IPS-15b (cell line): ENCODE measurements at regions not wholly inside any gene's neighbourhood (a gene's known extent, or its start where the extent isn't known, plus 50 kb on each side); places are given as distances from the start of the nearest gene placed in this dataset.

Source experiments
- H3K27me3 ChIP-seq: one replicate; pipeline ENCODE4 v1.6.1; 2013; ENCODE audit warnings: low read length; ENCODE audit not compliant: control insufficient read depth, insufficient read depth
- H3K36me3 ChIP-seq: one replicate; pipeline ENCODE4 v1.6.1; 2013; ENCODE audit warnings: low read length; ENCODE audit not compliant: control insufficient read depth, insufficient read depth
- H3K4me1 ChIP-seq: one replicate; pipeline ENCODE4 v1.6.1; 2013; ENCODE audit warnings: mild to moderate bottlenecking, low read length; ENCODE audit not compliant: control insufficient read depth, insufficient read depth
- H3K4me3 ChIP-seq: one replicate; pipeline ENCODE4 v1.5.1; 2013; ENCODE audit warnings: low read depth, low read length
- H3K9ac ChIP-seq: one replicate; pipeline ENCODE4 v1.6.1; 2013; ENCODE audit warnings: low read depth, mild to moderate bottlenecking, low read length
- H3K9me3 ChIP-seq: one replicate; pipeline ENCODE4 v1.6.1; 2013; ENCODE audit warnings: mild to moderate bottlenecking, low read length; ENCODE audit not compliant: control insufficient read depth, insufficient read depth

- no peaks in the 10 kb centered on the region for H3K27me3 ChIP-seq
- no peak overlapping the region for H3K4me3 ChIP-seq
- H3K9me3 ChIP-seq, result no peaks in the 10 kb centered on the region
- peaks cover 9% of the 10 kb centered on the region for H3K4me1 ChIP-seq
- H3K9ac ChIP-seq, result no peak overlapping the region
- no peaks in the 10 kb centered on the region for H3K36me3 ChIP-seq
Measured at GRCh38 chr9:117596678-117597077, 107.5 kb upstream of the TLR4 start.

GRCh38 chr9:117595650-117596049 lies 108.6 kb upstream of the TLR4 start:
- Histone ChIP-seq H3K36me3 (no peaks in the 10 kb centered on the region), H3K4me1 (peaks cover 9% of the 10 kb centered on the region), H3K9ac (no peak overlapping the region), H3K9me3 (no peaks in the 10 kb centered on the region), H3K27me3 (no peaks in the 10 kb centered on the region), H3K4me3 (no peak overlapping the region)

DNA sequence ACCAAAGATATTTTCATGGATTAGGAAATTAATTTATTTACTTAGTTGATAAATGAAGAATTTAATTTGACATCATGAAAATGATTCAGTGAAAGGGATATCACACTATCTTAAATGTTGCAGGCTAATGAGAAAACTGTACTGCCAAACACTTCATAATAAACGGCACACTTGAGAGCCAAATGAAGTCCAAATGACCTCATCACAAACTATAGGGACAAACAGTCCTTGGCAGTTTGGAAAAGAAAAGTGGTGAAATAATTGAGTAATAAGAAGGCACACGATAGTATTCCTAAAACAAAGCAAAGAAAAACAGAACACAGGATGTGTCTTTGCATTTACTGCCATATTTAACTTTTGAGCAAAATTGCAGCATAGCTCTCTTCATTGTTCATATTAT lies 116.9 kb upstream of the TLR4 start:
- Histone ChIP-seq H3K4me1 (no peaks in the 10 kb centered on the region), H3K9me3 (no peaks in the 10 kb centered on the region), H3K4me3 (no peak overlapping the region), H3K36me3 (no peaks in the 10 kb centered on the region), H3K9ac (no peak overlapping the region), H3K27me3 (no peaks in the 10 kb centered on the region)

DNA sequence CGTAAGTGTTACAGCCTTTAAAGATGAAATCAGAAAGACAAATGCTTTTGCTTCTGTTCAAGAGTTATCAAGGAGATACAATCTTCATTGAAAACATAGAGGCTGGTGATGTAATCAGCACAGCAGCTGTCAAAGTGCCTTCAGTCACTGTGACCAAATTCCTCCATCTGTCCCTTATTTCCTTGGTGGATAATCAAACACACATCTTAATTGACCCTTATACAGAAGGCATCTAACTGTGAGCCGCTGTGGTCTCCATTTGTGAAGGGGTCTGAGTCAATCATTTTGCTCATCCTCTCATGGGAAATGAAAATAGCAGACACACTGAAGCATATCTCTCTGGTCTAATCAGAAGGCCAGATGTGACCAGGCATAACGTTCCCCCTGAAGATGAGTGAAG lies 130.1 kb upstream of the TLR4 start:
- Histone ChIP-seq H3K27me3 (no peaks in the 10 kb centered on the region), H3K4me1 (no peaks in the 10 kb centered on the region), H3K9ac (no peak overlapping the region), H3K36me3 (no peaks in the 10 kb centered on the region), H3K4me3 (no peak overlapping the region), H3K9me3 (no peaks in the 10 kb centered on the region)

DNA sequence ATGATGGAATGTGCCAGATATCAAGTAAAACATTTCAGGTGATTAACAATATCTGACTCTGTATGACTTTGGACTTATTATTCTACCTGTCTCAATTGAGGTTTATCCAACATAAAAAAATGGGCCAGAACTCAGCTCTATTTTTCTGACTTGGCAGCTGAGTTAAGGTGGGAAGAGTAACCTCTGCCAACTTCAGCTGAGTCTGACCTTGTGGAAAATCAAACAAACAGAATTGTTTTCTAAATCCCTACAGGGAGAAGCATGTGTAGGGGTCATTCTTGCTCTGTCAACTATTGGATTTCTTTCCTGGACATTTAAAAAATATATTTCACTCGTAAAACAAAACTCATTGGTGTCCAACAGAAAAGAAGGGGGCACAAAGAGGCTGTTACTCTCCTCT lies 139.4 kb upstream of the TLR4 start:
- H3K4me3 ChIP-seq, result no peak overlapping the region
- no peaks in the 10 kb centered on the region for H3K27me3 ChIP-seq
- no peaks in the 10 kb centered on the region for H3K4me1 ChIP-seq

DNA sequence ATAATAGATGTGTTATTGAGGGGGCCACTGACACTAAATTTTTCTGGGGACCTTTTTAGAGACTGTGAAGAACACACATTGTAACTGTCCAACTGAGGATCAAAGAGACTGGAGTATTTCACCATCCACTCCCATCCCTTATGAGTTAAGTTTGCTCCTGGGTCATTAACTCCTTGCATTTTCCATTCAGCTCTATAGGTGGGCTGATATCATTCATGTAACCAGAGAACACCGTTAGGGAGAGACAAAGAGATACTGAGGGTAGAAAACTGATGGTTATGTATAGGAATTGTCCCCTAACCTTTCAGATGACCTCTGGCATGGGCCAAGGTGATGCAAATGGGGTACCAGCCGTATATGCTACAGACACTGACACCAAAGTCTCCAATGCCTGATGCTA lies 142.4 kb upstream of the TLR4 start:
- no peaks in the 10 kb centered on the region for H3K4me1 ChIP-seq
- H3K9me3 ChIP-seq, result no peaks in the 10 kb centered on the region
- no peak overlapping the region for H3K9ac ChIP-seq
- H3K27me3 ChIP-seq, result no peaks in the 10 kb centered on the region
- H3K4me3 ChIP-seq, result no peak overlapping the region
- H3K36me3 ChIP-seq, result no peaks in the 10 kb centered on the region

More for the DNA sequence above, 139.4 kb upstream of the TLR4 start:
- no peaks in the 10 kb centered on the region for H3K36me3 ChIP-seq
- no peak overlapping the region for H3K9ac ChIP-seq
- H3K9me3 ChIP-seq, result no peaks in the 10 kb centered on the region

- H3K4me3 ChIP-seq, result no peak overlapping the region
- H3K9ac ChIP-seq, result no peak overlapping the region
- no peaks in the 10 kb centered on the region for H3K36me3 ChIP-seq
- H3K9me3 ChIP-seq, result no peaks in the 10 kb centered on the region
- H3K27me3 ChIP-seq, result no peaks in the 10 kb centered on the region
- H3K4me1 ChIP-seq, result no peaks in the 10 kb centered on the region
Measured at GRCh38 chr9:117555964-117556629, 141.2 kb upstream of the ASTN2 start.

DNA sequence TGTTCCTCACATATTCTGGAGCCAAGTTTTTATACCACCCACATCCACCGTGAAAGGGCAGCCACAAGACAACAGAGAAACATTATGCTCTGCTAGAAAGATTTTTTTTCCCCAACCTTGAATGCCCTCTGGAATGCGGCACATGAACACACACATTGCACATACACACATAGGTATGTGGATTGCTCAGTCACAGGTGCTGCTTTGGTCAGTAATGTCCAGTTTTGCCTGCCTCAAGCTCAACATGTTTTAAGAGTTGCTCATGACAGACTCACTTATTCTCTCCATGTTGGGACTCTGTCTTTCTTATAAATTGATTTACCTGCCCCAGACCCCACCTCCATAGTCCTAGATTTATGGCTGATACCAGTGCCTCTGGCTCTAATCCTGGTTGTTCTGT lies 138.0 kb upstream of the ASTN2 start:
- Histone ChIP-seq H3K36me3 (no peaks in the 10 kb centered on the region), H3K27me3 (no peaks in the 10 kb centered on the region), H3K9ac (no peak overlapping the region), H3K4me1 (peaks cover 14% of the 10 kb centered on the region), H3K4me3 (no peak overlapping the region), H3K9me3 (no peaks in the 10 kb centered on the region)

GRCh38 chr9:117551171-117551570 lies 136.3 kb upstream of the ASTN2 start:
- no peak overlapping the region for H3K4me3 ChIP-seq
- H3K9ac ChIP-seq, result no peak overlapping the region
- H3K9me3 ChIP-seq, result no peaks in the 10 kb centered on the region
- H3K4me1 ChIP-seq, result peaks cover 14% of the 10 kb centered on the region
- H3K27me3 ChIP-seq, result no peaks in the 10 kb centered on the region
- no peaks in the 10 kb centered on the region for H3K36me3 ChIP-seq

DNA sequence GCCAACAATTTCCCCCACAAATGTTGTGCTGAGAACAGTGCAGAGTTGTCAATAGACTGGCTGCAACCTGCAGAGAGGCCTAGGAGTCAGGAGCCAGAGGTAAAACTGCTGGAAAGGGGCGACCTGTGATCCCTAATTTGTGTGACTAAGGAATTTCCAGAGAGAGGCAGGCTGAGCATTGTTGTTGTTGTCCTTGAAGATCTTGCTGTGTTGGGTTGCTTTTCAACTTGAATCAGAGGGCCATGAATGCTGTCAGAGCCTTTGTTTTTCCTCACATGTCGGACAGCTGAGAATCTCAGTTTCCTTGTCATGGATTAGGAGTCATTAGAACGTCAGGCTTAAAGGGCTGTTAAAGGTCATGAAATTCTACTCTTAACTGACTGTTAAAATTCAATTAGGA lies 134.6 kb upstream of the ASTN2 start:
- Histone ChIP-seq H3K4me3 (no peak overlapping the region), H3K4me1 (peaks cover 14% of the 10 kb centered on the region), H3K36me3 (no peaks in the 10 kb centered on the region), H3K27me3 (no peaks in the 10 kb centered on the region), H3K9me3 (no peaks in the 10 kb centered on the region), H3K9ac (no peak overlapping the region)

DNA sequence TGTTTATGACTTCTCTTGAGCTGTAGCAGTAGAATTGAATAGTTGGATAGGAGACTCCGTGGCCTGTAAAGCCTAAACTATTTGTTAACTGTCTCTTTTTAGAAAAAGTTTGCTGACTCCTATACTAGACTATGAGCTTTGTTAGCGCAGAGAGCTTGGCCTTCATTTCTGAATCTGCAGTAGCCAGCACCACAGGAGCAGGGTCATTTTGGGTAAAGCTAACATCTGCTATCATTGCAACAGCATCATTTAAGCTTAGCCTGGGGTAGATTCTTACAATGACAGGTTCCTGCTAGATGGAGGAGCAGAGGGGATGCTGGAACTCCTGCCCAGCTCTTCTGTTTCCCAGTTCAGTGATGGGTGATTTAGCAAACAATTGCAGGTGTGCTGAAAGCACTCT lies 133.7 kb upstream of the ASTN2 start:
- no peak overlapping the region for H3K4me3 ChIP-seq
- H3K36me3 ChIP-seq, result no peaks in the 10 kb centered on the region
- H3K4me1 ChIP-seq, result peaks cover 14% of the 10 kb centered on the region
- H3K9me3 ChIP-seq, result no peaks in the 10 kb centered on the region
- no peaks in the 10 kb centered on the region for H3K27me3 ChIP-seq
- no peak overlapping the region for H3K9ac ChIP-seq

DNA sequence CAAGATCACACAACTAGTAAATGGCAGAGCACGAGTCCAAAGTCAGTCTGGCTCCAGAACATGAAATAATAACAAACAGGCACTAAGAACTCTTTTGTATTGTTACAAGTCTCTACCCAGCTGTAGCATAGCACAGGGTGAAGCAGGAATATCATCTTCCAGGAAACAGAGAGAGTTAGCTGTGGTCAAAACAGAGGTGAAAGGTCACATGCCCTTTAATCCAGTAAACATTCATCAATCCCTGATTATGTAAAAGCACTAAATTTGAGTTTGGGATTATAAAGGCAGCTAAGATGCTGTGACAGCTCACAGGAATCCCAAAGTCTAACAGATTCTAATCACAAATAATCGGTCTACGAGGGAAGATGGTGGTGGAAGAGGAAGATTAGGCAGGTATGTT lies 133.0 kb upstream of the ASTN2 start:
- no peaks in the 10 kb centered on the region for H3K9me3 ChIP-seq

More for the DNA sequence above, 133.0 kb upstream of the ASTN2 start:
- Histone ChIP-seq H3K9ac (no peak overlapping the region), H3K36me3 (no peaks in the 10 kb centered on the region), H3K4me3 (no peak overlapping the region), H3K27me3 (no peaks in the 10 kb centered on the region), H3K4me1 (peaks cover 20% of the 10 kb centered on the region)
